DLD1 (cell line): ENCODE measurements at regions not wholly inside any gene's neighbourhood (a gene's known extent, or its start where the extent isn't known, plus 50 kb on each side); places are given as distances from the start of the nearest gene placed in this dataset.

Experiments used
- in situ Hi-C: cut with HindIII; loops from 2 replicates; pipeline ENCODE4 v1.10.0; 2017; ENCODE audit warnings: low sequenced_read_pairs

GRCh38 chr4:30653291-30653690 is 66.9 kb upstream of the PCDH7 start:
- in situ Hi-C loops, result no loop called here

- in situ Hi-C loops, result no loop called here
These were observed 63.3 kb upstream of the PCDH7 start for GRCh38 chr4:30656828-30657227.

GRCh38 chr4:30667919-30668318 is 52.2 kb upstream of the PCDH7 start:
- in situ Hi-C loops, result no loop called here

- in situ Hi-C loops, result no loop called here
These were observed 50.0 kb upstream of the PCDH7 start for GRCh38 chr4:30670206-30670605.
